ENCODE measurements at regions not wholly inside any gene's neighbourhood (a gene's known extent, or its start where the extent isn't known, plus 50 kb on each side); places are given as distances from the start of the nearest gene placed in this dataset.

- DNase-seq (ENCODE audit: low read depth in 1 of 2, low spot score in 1 of 2), result no peak
Measured at GRCh38 chr13:44019651-44020050, 139.9 kb downstream of the LACC1 start.

- DNase-seq (ENCODE audit: low read depth in 1 of 2, low spot score in 1 of 2), result no peak
Measured at GRCh38 chr13:44021422-44021821, 141.7 kb downstream of the LACC1 start.

GRCh38 chr13:44022196-44022595, 142.5 kb downstream of the LACC1 start:
- DNase-seq (ENCODE audit: low read depth in 1 of 2, low spot score in 1 of 2), result no peak

- no peak for DNase-seq (ENCODE audit: low read depth in 1 of 2, low spot score in 1 of 2)
Measured at GRCh38 chr13:44024167-44024845, 144.6 kb downstream of the LACC1 start.

- no peak for DNase-seq (ENCODE audit: low read depth in 1 of 2, low spot score in 1 of 2)
Measured at GRCh38 chr13:44024846-44025195, 145.1 kb downstream of the LACC1 start.

- DNase-seq (ENCODE audit: low read depth in 1 of 2, low spot score in 1 of 2), result no peak
Measured at GRCh38 chr13:44026194-44026593, 146.5 kb downstream of the LACC1 start.

- no peak for DNase-seq (ENCODE audit: low read depth in 1 of 2, low spot score in 1 of 2)
Measured at GRCh38 chr13:44028734-44029133, 149.0 kb downstream of the LACC1 start.

GRCh38 chr13:44030615-44031014, 150.9 kb downstream of the LACC1 start:
- DNase-seq (ENCODE audit: low read depth in 1 of 2, low spot score in 1 of 2), result no peak

GRCh38 chr13:44031555-44031954, 151.9 kb downstream of the LACC1 start:
- no peak for DNase-seq (ENCODE audit: low read depth in 1 of 2, low spot score in 1 of 2)

GRCh38 chr13:44032802-44033201, 153.1 kb downstream of the LACC1 start:
- no peak for DNase-seq (ENCODE audit: low read depth in 1 of 2, low spot score in 1 of 2)

- DNase-seq (ENCODE audit: low read depth in 1 of 2, low spot score in 1 of 2), result no peak
Measured at GRCh38 chr13:44035400-44035799, 155.7 kb downstream of the LACC1 start.

GRCh38 chr13:44040070-44040817, 160.5 kb downstream of the LACC1 start:
- no peak for DNase-seq (ENCODE audit: low read depth in 1 of 2, low spot score in 1 of 2)

GRCh38 chr13:44040818-44041100, 161.1 kb downstream of the LACC1 start:
- no peak for DNase-seq (ENCODE audit: low read depth in 1 of 2, low spot score in 1 of 2)

GRCh38 chr13:44044547-44045179, 165.0 kb downstream of the LACC1 start:
- no peak for DNase-seq (ENCODE audit: low read depth in 1 of 2, low spot score in 1 of 2)

- DNase-seq (ENCODE audit: low read depth in 1 of 2, low spot score in 1 of 2), result no peak
Measured at GRCh38 chr13:44045180-44045562, 165.5 kb downstream of the LACC1 start.

- DNase-seq (ENCODE audit: low read depth in 1 of 2, low spot score in 1 of 2), result no peak
Measured at GRCh38 chr13:44046428-44046827, 166.7 kb downstream of the LACC1 start.

GRCh38 chr13:44048326-44048725, 168.6 kb downstream of the LACC1 start:
- DNase-seq (ENCODE audit: low read depth in 1 of 2, low spot score in 1 of 2), result no peak

GRCh38 chr13:44049081-44049945, 169.6 kb downstream of the LACC1 start:
- no peak for DNase-seq (ENCODE audit: low read depth in 1 of 2, low spot score in 1 of 2)

- DNase-seq (ENCODE audit: low read depth in 1 of 2, low spot score in 1 of 2), result no peak
Measured at GRCh38 chr13:44050450-44051063, 170.9 kb downstream of the LACC1 start.

GRCh38 chr13:44051405-44051804, 171.7 kb downstream of the LACC1 start:
- no peak for DNase-seq (ENCODE audit: low read depth in 1 of 2, low spot score in 1 of 2)
